Panc1 (cell line): ENCODE measurements at regions not wholly inside any gene's neighbourhood (a gene's known extent, or its start where the extent isn't known, plus 50 kb on each side); places are given as distances from the start of the nearest gene placed in this dataset.

ENCODE experiments used
- CTCF ChIP-seq: fragments of 450-650 bp; IDR thresholded peaks from 2 replicates; pipeline ENCODE4 v1.5.1; 2017; ENCODE audit warnings: mild to moderate bottlenecking
- POLR2AphosphoS5 ChIP-seq: IDR thresholded peaks from 2 replicates; pipeline ENCODE4 v1.6.1; 2012; ENCODE audit warnings: mild to moderate bottlenecking, low read depth, low read length, moderate library complexity
- SIN3A ChIP-seq: IDR thresholded peaks from 2 replicates; pipeline ENCODE4 v1.6.1; 2012; ENCODE audit warnings: low read depth, mild to moderate bottlenecking, low read length, moderate library complexity, borderline replicate concordance; ENCODE audit not compliant: insufficient read depth
- TCF7L2 ChIP-seq: IDR thresholded peaks from 2 replicates; pipeline ENCODE4 v1.6.1; 2011; ENCODE audit warnings: mild to moderate bottlenecking, low read depth, low read length, inconsistent platforms
- TF ChIP-seq, protein P1 (sequence below), 2 experiments: IDR thresholded peaks; 2 replicates each; pipeline ENCODE4 v1.6.1; 2011 to 2012; ENCODE audit warnings: low read depth in 2 of 2, control low read depth in 1 of 2, low read length in 1 of 2, mild to moderate bottlenecking in 1 of 2, moderate library complexity in 1 of 2; ENCODE audit not compliant: insufficient read depth in 1 of 2

GRCh38 chr16:52721331-52721730 is 174.4 kb upstream of the TOX3 start:
- TF ChIP-seq CTCF (no peak), POLR2AphosphoS5 (no peak), TCF7L2 (no peak), SIN3A (no peak)
- TF ChIP-seq, protein P1, sequence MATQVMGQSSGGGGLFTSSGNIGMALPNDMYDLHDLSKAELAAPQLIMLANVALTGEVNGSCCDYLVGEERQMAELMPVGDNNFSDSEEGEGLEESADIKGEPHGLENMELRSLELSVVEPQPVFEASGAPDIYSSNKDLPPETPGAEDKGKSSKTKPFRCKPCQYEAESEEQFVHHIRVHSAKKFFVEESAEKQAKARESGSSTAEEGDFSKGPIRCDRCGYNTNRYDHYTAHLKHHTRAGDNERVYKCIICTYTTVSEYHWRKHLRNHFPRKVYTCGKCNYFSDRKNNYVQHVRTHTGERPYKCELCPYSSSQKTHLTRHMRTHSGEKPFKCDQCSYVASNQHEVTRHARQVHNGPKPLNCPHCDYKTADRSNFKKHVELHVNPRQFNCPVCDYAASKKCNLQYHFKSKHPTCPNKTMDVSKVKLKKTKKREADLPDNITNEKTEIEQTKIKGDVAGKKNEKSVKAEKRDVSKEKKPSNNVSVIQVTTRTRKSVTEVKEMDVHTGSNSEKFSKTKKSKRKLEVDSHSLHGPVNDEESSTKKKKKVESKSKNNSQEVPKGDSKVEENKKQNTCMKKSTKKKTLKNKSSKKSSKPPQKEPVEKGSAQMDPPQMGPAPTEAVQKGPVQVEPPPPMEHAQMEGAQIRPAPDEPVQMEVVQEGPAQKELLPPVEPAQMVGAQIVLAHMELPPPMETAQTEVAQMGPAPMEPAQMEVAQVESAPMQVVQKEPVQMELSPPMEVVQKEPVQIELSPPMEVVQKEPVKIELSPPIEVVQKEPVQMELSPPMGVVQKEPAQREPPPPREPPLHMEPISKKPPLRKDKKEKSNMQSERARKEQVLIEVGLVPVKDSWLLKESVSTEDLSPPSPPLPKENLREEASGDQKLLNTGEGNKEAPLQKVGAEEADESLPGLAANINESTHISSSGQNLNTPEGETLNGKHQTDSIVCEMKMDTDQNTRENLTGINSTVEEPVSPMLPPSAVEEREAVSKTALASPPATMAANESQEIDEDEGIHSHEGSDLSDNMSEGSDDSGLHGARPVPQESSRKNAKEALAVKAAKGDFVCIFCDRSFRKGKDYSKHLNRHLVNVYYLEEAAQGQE (IDR thresholded peaks at IDR 0.05; ENCODE audit: insufficient read depth in 1 of 2, low read depth in 2 of 2, low read length in 1 of 2) = no peak
